HEK293T (cell line): ENCODE measurements at regions not wholly inside any gene's neighbourhood (a gene's known extent, or its start where the extent isn't known, plus 50 kb on each side); places are given as distances from the start of the nearest gene placed in this dataset.

ENCODE experiments used
- NFRKB ChIP-seq: fragments of 450-650 bp; IDR thresholded peaks from 2 replicates; pipeline ENCODE4 v1.6.1; 2016; ENCODE audit warnings: mild to moderate bottlenecking, moderate library complexity
- SP1 ChIP-seq: fragments of 450-650 bp; IDR thresholded peaks from 2 replicates; pipeline ENCODE4 v1.6.1; 2017
- TARDBP ChIP-seq: fragments of 450-650 bp; IDR thresholded peaks from 2 replicates; pipeline ENCODE4 v1.6.1; 2016

GRCh38 chr1:239784896-239785295 is 306.8 kb upstream of the FMN2 start:
- TF ChIP-seq TARDBP (no peak), SP1 (no peak), NFRKB (no peak)
